GM18951 (cell line): ENCODE measurements at regions not wholly inside any gene's neighbourhood (a gene's known extent, or its start where the extent isn't known, plus 50 kb on each side); places are given as distances from the start of the nearest gene placed in this dataset.

ENCODE experiments used
- POLR2A ChIP-seq: IDR thresholded peaks from 4 replicates; pipeline ENCODE4 v1.6.1; 2011; ENCODE audit warnings: mild to moderate bottlenecking; ENCODE audit not compliant: insufficient read length, insufficient read depth; ENCODE audit errors: extremely low read depth
- in situ Hi-C: fragments of 300-500 bp; cut with MboI; formaldehyde crosslinking; loops from one replicate; pipeline ENCODE4 v1.12.0; 2022; ENCODE audit warnings: low sequenced_read_pairs, mixed read lengths, inconsistent platforms; ENCODE audit not compliant: unreplicated experiment

GRCh38 chr18:47519277-47519676, 267.8 kb upstream of the SKOR2 start:
- in situ Hi-C loops, result no loop called here
- TF ChIP-seq POLR2A, result no peak

GRCh38 chr18:47513614-47514013, 262.2 kb upstream of the SKOR2 start:
- in situ Hi-C loops, result no loop called here
- TF ChIP-seq POLR2A, result no peak

GRCh38 chr18:47512726-47513435, 261.4 kb upstream of the SKOR2 start:
- in situ Hi-C loops, result no loop called here
- TF ChIP-seq POLR2A, result no peak

GRCh38 chr18:47512056-47512455, 260.6 kb upstream of the SKOR2 start:
- in situ Hi-C loops, result no loop called here
- TF ChIP-seq POLR2A, result no peak

- in situ Hi-C loops, result no loop called here
- no peak for TF ChIP-seq POLR2A
Measured at GRCh38 chr18:47510831-47511230, 259.4 kb upstream of the SKOR2 start.

- no peak for TF ChIP-seq POLR2A
- in situ Hi-C loops, result no loop called here
Measured at GRCh38 chr18:47507651-47508050, 256.2 kb upstream of the SKOR2 start.

- in situ Hi-C loops, result no loop called here
- TF ChIP-seq POLR2A, result no peak
Measured at GRCh38 chr18:47506897-47507296, 255.4 kb upstream of the SKOR2 start.

- in situ Hi-C loops, result no loop called here
- TF ChIP-seq POLR2A, result no peak
Measured at GRCh38 chr18:47501946-47502345, 250.5 kb upstream of the SKOR2 start.

- no peak for TF ChIP-seq POLR2A
- in situ Hi-C loops, result no loop called here
Measured at GRCh38 chr18:47500930-47501329, 249.5 kb upstream of the SKOR2 start.

- in situ Hi-C loops, result no loop called here
Measured at GRCh38 chr18:47492691-47493090, 241.2 kb upstream of the SKOR2 start.

GRCh38 chr18:47490882-47491281, 239.4 kb upstream of the SKOR2 start:
- in situ Hi-C loops, result no loop called here
- TF ChIP-seq POLR2A, result no peak

More at GRCh38 chr18:47492691-47493090, 241.2 kb upstream of the SKOR2 start:
- no peak for TF ChIP-seq POLR2A

GRCh38 chr18:47485221-47485797, 233.8 kb upstream of the SKOR2 start:
- in situ Hi-C loops, result no loop called here
- TF ChIP-seq POLR2A, result no peak

- in situ Hi-C loops, result no loop called here
- no peak for TF ChIP-seq POLR2A
Measured at GRCh38 chr18:47484068-47484467, 232.6 kb upstream of the SKOR2 start.

GRCh38 chr18:47480166-47480565, 228.7 kb upstream of the SKOR2 start:
- TF ChIP-seq POLR2A, result no peak
- in situ Hi-C loops, result no loop called here

GRCh38 chr18:47471784-47472183, 220.3 kb upstream of the SKOR2 start:
- in situ Hi-C loops, result no loop called here
- TF ChIP-seq POLR2A, result no peak

GRCh38 chr18:47470941-47471340, 219.5 kb upstream of the SKOR2 start:
- in situ Hi-C loops, result no loop called here
- TF ChIP-seq POLR2A, result no peak
